ENCODE measurements at regions not wholly inside any gene's neighbourhood (a gene's known extent, or its start where the extent isn't known, plus 50 kb on each side); places are given as distances from the start of the nearest gene placed in this dataset.

- TF ChIP-seq CTCF (IDR thresholded peaks at IDR 0.05; ENCODE audit: extremely low read depth, missing control alignments): no peak
Observed at GRCh38 chr18:32846896-32847295, 74.1 kb upstream of the KLHL14 start.

GRCh38 chr18:32840962-32841361 lies 68.1 kb upstream of the KLHL14 start:
- no peak for TF ChIP-seq CTCF (IDR thresholded peaks at IDR 0.05; ENCODE audit: extremely low read depth, missing control alignments)
- DNase-seq (ENCODE audit: low spot score): no peak

More at GRCh38 chr18:32846896-32847295, 74.1 kb upstream of the KLHL14 start:
- no peak for DNase-seq (ENCODE audit: low spot score)

GRCh38 chr18:32835951-32836350 lies 63.1 kb upstream of the KLHL14 start:
- no peak for TF ChIP-seq CTCF (IDR thresholded peaks at IDR 0.05; ENCODE audit: extremely low read depth, missing control alignments)
- DNase-seq (ENCODE audit: low spot score): no peak

- TF ChIP-seq CTCF (IDR thresholded peaks at IDR 0.05; ENCODE audit: extremely low read depth, missing control alignments): no peak
- no peak for DNase-seq (ENCODE audit: low spot score)
Observed at GRCh38 chr18:32831781-32832180, 59.0 kb upstream of the KLHL14 start.

DNA sequence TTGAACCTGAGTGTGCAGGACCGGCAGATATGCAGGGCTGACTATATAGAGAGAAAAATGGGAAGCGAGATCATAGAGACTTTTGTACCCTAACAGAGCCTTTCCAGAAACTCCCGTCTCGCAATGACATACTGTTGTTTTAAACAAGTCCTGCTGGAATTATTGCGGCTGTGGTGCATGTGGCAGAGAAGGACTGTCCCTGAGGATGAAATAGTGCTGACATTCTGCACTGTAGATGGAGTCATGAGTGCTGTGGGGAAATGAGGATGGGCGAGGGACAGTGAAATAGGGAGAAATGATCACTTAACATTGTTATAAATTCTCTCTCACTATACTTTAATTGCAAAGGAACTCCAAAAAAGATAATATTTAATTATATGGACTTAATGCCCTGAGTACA lies 50.4 kb upstream of the KLHL14 start:
- no peak for DNase-seq (ENCODE audit: low spot score)
- TF ChIP-seq CTCF (IDR thresholded peaks at IDR 0.05; ENCODE audit: extremely low read depth, missing control alignments): no peak
